ENCODE measurements at regions not wholly inside any gene's neighbourhood (a gene's known extent, or its start where the extent isn't known, plus 50 kb on each side); places are given as distances from the start of the nearest gene placed in this dataset.

GRCh38 chr6:134584847-134585516 is 267.1 kb upstream of the SGK1 start:
- Histone ChIP-seq H3K36me3 (ENCODE audit: control insufficient read depth in 1 of 2, insufficient read depth in 2 of 2, low read depth in 1 of 2, low read length in 2 of 2) (no peaks in the 10 kb centered on the region), H2BK120ac (ENCODE audit: low read depth, low read length) (no peak overlapping the region), H3K27me3 (ENCODE audit: control insufficient read depth in 1 of 2, insufficient read depth in 1 of 2, low read length in 2 of 2) (no peaks in the 10 kb centered on the region), H3K14ac (ENCODE audit: low read length in 2 of 2) (no peak overlapping the region), H2BK15ac (ENCODE audit: low read depth, poor library complexity, severe bottlenecking) (no peak overlapping the region), H3K27ac (ENCODE audit: low read length, poor library complexity, severe bottlenecking) (no peak overlapping the region), H3K18ac (ENCODE audit: low read depth in 1 of 2, low read length in 2 of 2) (no peak overlapping the region), H2AK5ac (ENCODE audit: low read length, severe bottlenecking) (no peak overlapping the region), H4K91ac (ENCODE audit: low read length) (no peak overlapping the region), H2BK12ac (ENCODE audit: low read length in 2 of 2) (no peak overlapping the region), H3K4ac (ENCODE audit: low read depth in 1 of 2, low read length in 2 of 2) (no peak overlapping the region), H3K4me3 (ENCODE audit: insufficient read depth in 1 of 2, low read depth in 1 of 2, low read length in 2 of 2) (no peak overlapping the region), H4K8ac (ENCODE audit: low read length) (no peak overlapping the region), H3K4me2 (ENCODE audit: low read length, poor library complexity, severe bottlenecking) (no peak overlapping the region), H3K79me1 (replicated peaks; ENCODE audit: low read length, poor library complexity, severe bottlenecking) (no peaks in the 10 kb centered on the region), H3K9me3 (ENCODE audit: control insufficient read depth, low read length) (no peaks in the 10 kb centered on the region), H2BK5ac (ENCODE audit: low read depth, low read length, poor library complexity, severe bottlenecking) (no peak overlapping the region), H3K4me1 (ENCODE audit: control insufficient read depth, insufficient read depth, low read depth, low read length) (no peaks in the 10 kb centered on the region), H3K9ac (ENCODE audit: low read length) (no peak overlapping the region), H3K23ac (ENCODE audit: low read length in 2 of 2) (no peak overlapping the region), H2AFZ (ENCODE audit: low read depth, low read length) (no peak overlapping the region)
- WGBS: 94% methylated on average over 2 of the region's 2 CpGs
- DNase-seq: peak; percentile 68

- no peak overlapping the region for H2BK5ac ChIP-seq (ENCODE audit: low read depth, low read length, poor library complexity, severe bottlenecking)
- no peak overlapping the region for H2BK120ac ChIP-seq (ENCODE audit: low read depth, low read length)
- no peak overlapping the region for H2BK12ac ChIP-seq (ENCODE audit: low read length in 2 of 2)
- no peak overlapping the region for H3K23ac ChIP-seq (ENCODE audit: low read length in 2 of 2)
- H3K36me3 ChIP-seq (ENCODE audit: control insufficient read depth in 1 of 2, insufficient read depth in 2 of 2, low read depth in 1 of 2, low read length in 2 of 2): no peaks in the 10 kb centered on the region
- no peak overlapping the region for H4K91ac ChIP-seq (ENCODE audit: low read length)
- no peak overlapping the region for H3K4ac ChIP-seq (ENCODE audit: low read depth in 1 of 2, low read length in 2 of 2)
- DNase-seq: peak; percentile 47
- no peak overlapping the region for H3K4me2 ChIP-seq (ENCODE audit: low read length, poor library complexity, severe bottlenecking)
- H3K4me1 ChIP-seq (ENCODE audit: control insufficient read depth, insufficient read depth, low read depth, low read length): no peaks in the 10 kb centered on the region
- H3K9ac ChIP-seq (ENCODE audit: low read length): no peak overlapping the region
- no peak overlapping the region for H2AFZ ChIP-seq (ENCODE audit: low read depth, low read length)
- no peaks in the 10 kb centered on the region for H3K9me3 ChIP-seq (ENCODE audit: control insufficient read depth, low read length)
- H3K27me3 ChIP-seq (ENCODE audit: control insufficient read depth in 1 of 2, insufficient read depth in 1 of 2, low read length in 2 of 2): no peaks in the 10 kb centered on the region
- H3K4me3 ChIP-seq (ENCODE audit: insufficient read depth in 1 of 2, low read depth in 1 of 2, low read length in 2 of 2): no peak overlapping the region
- H2BK15ac ChIP-seq (ENCODE audit: low read depth, poor library complexity, severe bottlenecking): no peak overlapping the region
- H3K14ac ChIP-seq (ENCODE audit: low read length in 2 of 2): no peak overlapping the region
- H2AK5ac ChIP-seq (ENCODE audit: low read length, severe bottlenecking): no peak overlapping the region
- H3K18ac ChIP-seq (ENCODE audit: low read depth in 1 of 2, low read length in 2 of 2): no peak overlapping the region
- H4K8ac ChIP-seq (ENCODE audit: low read length): no peak overlapping the region
- no peaks in the 10 kb centered on the region for H3K79me1 ChIP-seq (replicated peaks; ENCODE audit: low read length, poor library complexity, severe bottlenecking)
- no peak overlapping the region for H3K27ac ChIP-seq (ENCODE audit: low read length, poor library complexity, severe bottlenecking)
These were observed 260.1 kb upstream of the SGK1 start for GRCh38 chr6:134577998-134578397.

DNA sequence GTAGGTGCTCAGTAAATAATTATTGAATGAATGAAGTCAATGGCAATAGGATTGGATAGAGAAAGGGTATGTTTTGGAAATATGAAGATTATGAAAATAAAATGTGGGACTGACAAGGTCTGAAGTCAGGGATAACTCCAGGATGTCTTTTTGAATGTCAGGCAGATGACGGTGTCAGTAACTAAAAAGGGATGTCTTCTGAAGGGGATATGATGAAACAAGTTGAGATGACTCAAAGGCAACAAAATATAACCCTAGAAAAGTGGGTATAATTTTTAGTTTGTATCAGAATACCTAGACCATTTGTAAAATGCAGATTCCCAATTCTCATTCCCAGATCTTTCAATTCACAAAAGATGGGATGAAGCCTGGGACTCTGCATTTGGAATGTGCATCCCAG is 257.3 kb upstream of the SGK1 start:
- Histone ChIP-seq H3K9me3 (ENCODE audit: control insufficient read depth, low read length) (no peaks in the 10 kb centered on the region), H4K8ac (ENCODE audit: low read length) (no peak overlapping the region), H3K14ac (ENCODE audit: low read length in 2 of 2) (no peak overlapping the region), H3K4me2 (ENCODE audit: low read length, poor library complexity, severe bottlenecking) (no peak overlapping the region), H2AK5ac (ENCODE audit: low read length, severe bottlenecking) (no peak overlapping the region), H3K27ac (ENCODE audit: low read length, poor library complexity, severe bottlenecking) (no peak overlapping the region), H2BK120ac (ENCODE audit: low read depth, low read length) (no peak overlapping the region), H3K4me1 (ENCODE audit: control insufficient read depth, insufficient read depth, low read depth, low read length) (no peaks in the 10 kb centered on the region), H3K4ac (ENCODE audit: low read depth in 1 of 2, low read length in 2 of 2) (no peak overlapping the region), H2BK12ac (ENCODE audit: low read length in 2 of 2) (no peak overlapping the region), H2BK15ac (ENCODE audit: low read depth, poor library complexity, severe bottlenecking) (no peak overlapping the region), H3K18ac (ENCODE audit: low read depth in 1 of 2, low read length in 2 of 2) (no peak overlapping the region), H3K79me1 (replicated peaks; ENCODE audit: low read length, poor library complexity, severe bottlenecking) (no peaks in the 10 kb centered on the region), H3K23ac (ENCODE audit: low read length in 2 of 2) (no peak overlapping the region), H3K27me3 (ENCODE audit: control insufficient read depth in 1 of 2, insufficient read depth in 1 of 2, low read length in 2 of 2) (no peaks in the 10 kb centered on the region), H3K9ac (ENCODE audit: low read length) (no peak overlapping the region), H2BK5ac (ENCODE audit: low read depth, low read length, poor library complexity, severe bottlenecking) (no peak overlapping the region), H3K4me3 (ENCODE audit: insufficient read depth in 1 of 2, low read depth in 1 of 2, low read length in 2 of 2) (no peak overlapping the region), H3K36me3 (ENCODE audit: control insufficient read depth in 1 of 2, insufficient read depth in 2 of 2, low read depth in 1 of 2, low read length in 2 of 2) (no peaks in the 10 kb centered on the region), H2AFZ (ENCODE audit: low read depth, low read length) (no peak overlapping the region), H4K91ac (ENCODE audit: low read length) (no peak overlapping the region)
- DNase-seq: no peak
- WGBS: 0% methylated on average over 1 of the region's 1 CpG

DNA sequence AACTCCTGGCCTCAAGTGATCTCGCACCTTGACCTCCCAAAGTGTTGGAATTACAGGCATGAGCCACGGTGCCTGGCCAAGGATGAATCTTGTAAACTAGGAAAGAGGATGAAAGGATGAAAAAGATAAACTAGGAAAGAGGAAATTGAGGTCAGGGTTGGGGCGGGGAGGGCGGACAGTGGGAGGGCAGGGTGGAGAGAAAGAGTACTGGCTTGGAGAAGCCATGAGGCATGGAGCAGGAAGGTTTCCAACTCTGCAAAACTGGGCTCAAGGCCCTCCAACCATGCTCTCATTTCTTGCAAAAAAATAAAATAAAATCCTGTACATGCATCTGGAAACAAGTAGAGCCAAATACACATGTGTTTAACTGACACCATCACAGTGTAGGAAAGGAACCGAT is 256.6 kb upstream of the SGK1 start:
- H2BK120ac ChIP-seq (ENCODE audit: low read depth, low read length): no peak overlapping the region
- H3K27ac ChIP-seq (ENCODE audit: low read length, poor library complexity, severe bottlenecking): no peak overlapping the region
- H3K23ac ChIP-seq (ENCODE audit: low read length in 2 of 2): no peak overlapping the region
- no peak overlapping the region for H3K4me2 ChIP-seq (ENCODE audit: low read length, poor library complexity, severe bottlenecking)
- H2BK5ac ChIP-seq (ENCODE audit: low read depth, low read length, poor library complexity, severe bottlenecking): no peak overlapping the region
- no peak overlapping the region for H3K14ac ChIP-seq (ENCODE audit: low read length in 2 of 2)
- H2AK5ac ChIP-seq (ENCODE audit: low read length, severe bottlenecking): no peak overlapping the region
- H3K4me1 ChIP-seq (ENCODE audit: control insufficient read depth, insufficient read depth, low read depth, low read length): no peaks in the 10 kb centered on the region
- 86% methylated on average over 5 of the region's 5 CpGs for WGBS
- no peak overlapping the region for H2BK15ac ChIP-seq (ENCODE audit: low read depth, poor library complexity, severe bottlenecking)
- no peaks in the 10 kb centered on the region for H3K27me3 ChIP-seq (ENCODE audit: control insufficient read depth in 1 of 2, insufficient read depth in 1 of 2, low read length in 2 of 2)
- no peak overlapping the region for H3K18ac ChIP-seq (ENCODE audit: low read depth in 1 of 2, low read length in 2 of 2)
- no peaks in the 10 kb centered on the region for H3K9me3 ChIP-seq (ENCODE audit: control insufficient read depth, low read length)
- H3K79me1 ChIP-seq (replicated peaks; ENCODE audit: low read length, poor library complexity, severe bottlenecking): no peaks in the 10 kb centered on the region
- H3K4ac ChIP-seq (ENCODE audit: low read depth in 1 of 2, low read length in 2 of 2): no peak overlapping the region
- H2AFZ ChIP-seq (ENCODE audit: low read depth, low read length): no peak overlapping the region
- no peak for DNase-seq
- no peak overlapping the region for H4K91ac ChIP-seq (ENCODE audit: low read length)
- H3K36me3 ChIP-seq (ENCODE audit: control insufficient read depth in 1 of 2, insufficient read depth in 2 of 2, low read depth in 1 of 2, low read length in 2 of 2): no peaks in the 10 kb centered on the region
- no peak overlapping the region for H2BK12ac ChIP-seq (ENCODE audit: low read length in 2 of 2)
- H3K9ac ChIP-seq (ENCODE audit: low read length): no peak overlapping the region
- no peak overlapping the region for H3K4me3 ChIP-seq (ENCODE audit: insufficient read depth in 1 of 2, low read depth in 1 of 2, low read length in 2 of 2)
- H4K8ac ChIP-seq (ENCODE audit: low read length): no peak overlapping the region

Measured in mesenchymal stem cell (in vitro differentiated cells and primary cell).